ENCODE measurements at regions not wholly inside any gene's neighbourhood (a gene's known extent, or its start where the extent isn't known, plus 50 kb on each side); places are given as distances from the start of the nearest gene placed in this dataset.
A peak's percentile ranks its signal among the peaks of the same experiment; 100 is the strongest.
"Not testable (repeated sequence)": the region's sequence is repeated elsewhere in the genome, so short reads cannot be mapped to it uniquely, and the experiment has no call there.

GRCh38 chr19:41495589-41495988 lies 52.6 kb downstream of the ERICH4 start:
- DNase-seq: no peak

GRCh38 chr19:41499899-41500298 lies 56.9 kb downstream of the ERICH4 start:
- no peak for DNase-seq

- DNase-seq: no peak
Measured at GRCh38 chr19:41500443-41500842, 57.5 kb downstream of the ERICH4 start.

DNA sequence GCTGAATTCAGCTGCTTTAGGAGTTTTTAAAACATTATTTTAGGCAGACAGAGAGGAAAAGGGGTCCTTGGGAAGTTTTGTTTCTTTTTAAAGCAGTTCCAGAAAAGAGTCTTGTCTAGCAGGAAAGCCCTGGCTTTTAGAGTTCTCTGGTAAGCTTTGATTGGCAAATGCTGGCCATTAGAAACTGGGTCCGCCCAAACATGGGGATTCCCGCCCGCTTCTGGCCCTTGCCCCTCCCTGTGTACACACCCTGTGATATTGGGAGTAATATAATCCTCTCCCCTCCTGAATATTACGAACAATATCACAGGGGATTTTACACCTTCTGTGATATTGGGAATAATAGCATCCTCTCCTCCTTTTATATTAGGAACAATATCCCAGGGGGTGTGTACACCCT lies 58.9 kb downstream of the ERICH4 start:
- DNase-seq: no peak

DNA sequence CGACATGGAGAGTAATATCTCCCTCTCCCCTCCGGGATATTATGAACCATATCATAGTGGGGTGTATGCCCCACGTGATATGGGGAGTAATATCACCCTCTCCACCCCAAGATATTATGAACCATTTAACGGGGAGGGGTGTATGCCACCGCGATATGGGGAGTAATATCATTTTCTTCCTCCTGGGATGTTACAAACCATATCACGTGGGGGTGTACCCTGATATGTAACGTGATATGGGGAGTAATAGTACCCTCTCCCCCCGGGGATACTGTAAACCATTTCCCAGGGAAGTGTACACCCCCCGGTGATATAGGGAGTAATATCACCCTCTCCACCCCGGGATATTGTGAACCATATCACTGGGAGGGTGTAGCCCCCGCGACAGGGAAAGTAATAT lies 62.1 kb downstream of the ERICH4 start:
- DNase-seq: no peak

- DNase-seq: no peak
Measured at GRCh38 chr19:41510484-41510883, 65.5 kb upstream of the CEACAM21 start.

GRCh38 chr19:41511628-41512027 lies 64.3 kb upstream of the CEACAM21 start:
- DNase-seq: no peak

DNA sequence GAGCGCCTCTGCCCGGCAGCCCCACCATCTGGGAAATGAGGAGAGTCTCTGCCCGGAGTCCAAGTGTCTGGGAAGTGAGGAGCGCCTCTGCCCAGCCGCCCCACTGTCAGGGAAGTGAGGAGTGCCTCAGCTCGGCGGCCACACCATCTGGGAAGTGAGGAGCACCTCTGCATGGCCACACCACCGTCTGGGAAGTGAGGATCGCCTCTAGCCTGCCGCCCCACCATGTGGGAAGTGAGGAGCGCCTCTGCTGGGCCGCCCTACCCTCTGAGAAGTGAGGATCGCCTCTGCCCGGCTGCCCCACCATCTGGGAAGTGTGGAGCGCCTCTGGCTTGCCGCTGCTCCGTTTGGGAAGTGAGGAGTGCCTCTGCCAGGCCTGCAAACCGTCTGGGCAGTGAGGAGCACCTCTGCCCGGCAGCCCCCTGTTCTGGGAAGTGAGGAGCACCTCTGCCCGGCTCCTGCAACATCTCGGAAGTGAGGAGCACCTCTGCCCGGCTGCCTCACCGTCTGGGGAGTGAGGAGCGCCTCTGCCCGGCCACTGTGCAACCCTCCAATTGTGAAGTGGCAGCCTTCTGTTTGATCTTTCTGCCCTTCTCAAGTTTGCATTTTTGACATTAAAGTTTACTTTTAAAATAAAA lies 60.8 kb upstream of the CEACAM21 start:
- DNase-seq: no peak

DNA sequence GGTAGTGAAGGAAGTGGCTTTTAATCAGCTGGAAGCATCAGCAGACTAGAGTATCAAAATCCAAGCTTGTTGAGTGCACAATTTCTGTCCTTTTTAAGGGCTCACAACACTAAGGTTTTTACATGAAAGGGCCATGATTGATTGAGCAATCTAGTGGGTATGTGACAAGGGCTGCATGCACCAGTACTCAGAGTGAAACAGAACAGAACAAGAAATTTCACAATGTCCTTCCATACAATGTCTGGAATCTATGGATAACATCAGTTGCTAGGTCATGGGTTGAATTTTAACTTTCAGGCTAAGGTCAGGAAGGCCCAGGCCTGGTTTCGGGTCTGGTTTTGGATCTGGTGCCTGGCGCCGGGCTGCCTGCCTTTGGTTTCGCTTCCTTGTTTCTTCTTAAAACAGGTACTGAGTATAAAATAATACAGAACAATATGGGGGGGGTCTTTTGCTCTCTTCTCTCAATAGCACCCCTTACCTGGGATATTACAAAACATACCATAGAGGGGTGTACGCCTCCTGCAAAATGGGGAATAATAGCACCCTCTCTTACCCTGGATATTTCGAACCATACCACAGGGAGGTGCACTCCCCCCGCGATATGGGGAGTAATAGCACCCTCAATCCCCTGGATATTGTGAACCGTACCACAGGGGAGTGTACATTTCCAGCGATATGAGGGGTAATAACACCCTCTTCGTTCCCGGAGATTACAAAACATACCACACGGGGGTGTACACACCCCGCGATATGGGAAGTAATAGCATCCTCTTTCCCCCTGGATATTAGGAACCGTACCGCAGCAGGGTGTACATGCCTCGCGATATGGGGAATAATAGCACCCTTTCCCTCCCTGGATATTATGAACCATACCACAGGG lies 59.4 kb upstream of the CEACAM21 start:
- not testable (repeated sequence) for DNase-seq

GRCh38 chr19:41518141-41518540 lies 57.8 kb upstream of the CEACAM21 start:
- no peak for DNase-seq

- DNase-seq: not testable (repeated sequence)
Measured at GRCh38 chr19:41521138-41521930, 54.6 kb upstream of the CEACAM21 start.

- DNase-seq: peak; percentile 1
Measured at GRCh38 chr19:41521931-41522555, 53.9 kb upstream of the CEACAM21 start.

DNA sequence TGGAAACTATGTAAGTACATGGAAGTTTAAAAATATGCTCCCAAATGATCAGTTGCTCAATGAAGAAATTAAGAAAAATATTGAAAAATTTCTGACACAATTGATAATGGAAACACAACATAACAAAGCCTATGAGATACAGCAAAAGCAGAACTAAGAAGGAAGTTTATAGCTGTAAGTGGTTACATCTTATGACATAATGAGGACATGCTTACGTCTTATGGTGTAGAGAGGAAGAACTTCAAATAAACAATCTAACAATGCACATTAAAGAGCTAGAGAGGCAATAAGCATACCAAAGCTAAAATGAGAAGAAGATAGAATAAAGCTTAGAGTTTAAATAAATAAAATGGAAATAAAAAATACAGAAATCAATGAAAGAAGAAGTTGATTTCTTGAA lies 50.0 kb upstream of the CEACAM21 start:
- no peak for DNase-seq
